HepG2 (cell line): ENCODE measurements at regions not wholly inside any gene's neighbourhood (a gene's known extent, or its start where the extent isn't known, plus 50 kb on each side); places are given as distances from the start of the nearest gene placed in this dataset.

ENCODE experiments used
- CTCF ChIP-seq: sonication (generic); formaldehyde crosslinking; IDR thresholded peaks from 2 replicates; pipeline ENCODE4 v1.5.0; 2020; ENCODE audit warnings: mild to moderate bottlenecking, missing genetic modification reagents, moderate library complexity
- NONO ChIP-seq, 2 experiments: fragments of 450-650 bp in 1 of 2; sonication (generic) in 1 of 2; formaldehyde crosslinking in 1 of 2; IDR thresholded peaks in 1 of 2; conservative IDR thresholded peaks in 1 of 2; 2 replicates each; pipeline versions ENCODE4 v1.6.1 to v1.8.0; 2017 to 2022; ENCODE audit warnings: mild to moderate bottlenecking in 1 of 2, missing genetic modification reagents in 1 of 2, moderate library complexity in 1 of 2
- POLR2A ChIP-seq, 2 experiments: IDR thresholded peaks; 2 replicates each; pipeline ENCODE4 v1.6.1; 2011; ENCODE audit warnings: low read depth in 2 of 2, low read length in 2 of 2, mild to moderate bottlenecking in 1 of 2, moderate library complexity in 1 of 2; ENCODE audit not compliant: insufficient read depth in 1 of 2
- RAD21 ChIP-seq: fragments of 450-650 bp; formaldehyde crosslinking; IDR thresholded peaks from 2 replicates; pipeline ENCODE4 v1.5.0; 2020; ENCODE audit warnings: mild to moderate bottlenecking
- ZFP36L1 ChIP-seq: sonication (generic); formaldehyde crosslinking; IDR thresholded peaks from 2 replicates; pipeline ENCODE4 v1.8.0; 2022; ENCODE audit warnings: mild to moderate bottlenecking, missing genetic modification reagents, moderate library complexity
- ZKSCAN8 ChIP-seq: IDR thresholded peaks from 2 replicates; pipeline ENCODE4 v1.6.1; 2016; ENCODE audit warnings: borderline replicate concordance, missing genetic modification reagents, missing compliant biosample characterization

DNA sequence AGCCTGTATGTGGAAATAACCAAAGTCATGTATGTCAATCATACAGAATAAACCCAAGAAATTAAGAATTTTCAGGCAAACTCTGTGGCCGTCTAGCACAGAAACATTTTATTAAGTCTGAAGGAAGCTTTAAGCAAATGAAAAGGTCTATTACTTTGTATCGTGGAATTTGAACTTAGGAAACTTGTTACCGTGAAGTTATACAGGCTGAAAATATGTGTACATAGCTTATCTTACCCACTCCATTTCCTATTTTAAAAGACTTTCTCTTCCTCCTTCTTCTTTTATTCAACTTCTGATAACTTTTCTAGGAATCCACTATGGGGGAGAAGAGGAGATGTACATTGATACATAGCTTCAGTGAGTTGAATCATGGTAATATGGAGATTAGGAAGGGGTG is 108.3 kb downstream of the AGTR2 start:
- TF ChIP-seq POLR2A (IDR thresholded peaks at IDR 0.05; ENCODE audit: insufficient read depth in 1 of 2, low read depth in 2 of 2, low read length in 2 of 2) (no peak), ZFP36L1 (CRISPR knock-in tag) (no peak), CTCF (CRISPR knock-in tag) (no peak), ZKSCAN8 (CRISPR knock-in tag) (no peak), NONO (IDR thresholded peaks at IDR 0.05) (no peak), NONO (CRISPR knock-in tag; conservative IDR thresholded peaks at IDR 0.05) (no peak), RAD21 (CRISPR knock-in tag) (no peak)
